Stromal cell of bone marrow (primary cell): ENCODE measurements at regions not wholly inside any gene's neighbourhood (a gene's known extent, or its start where the extent isn't known, plus 50 kb on each side); places are given as distances from the start of the nearest gene placed in this dataset.

Experiments used
- DNase-seq: peaks from one replicate; pipeline ENCODE4 v3.0.0-alpha.2; 2012; ENCODE audit warnings: low read depth

DNA sequence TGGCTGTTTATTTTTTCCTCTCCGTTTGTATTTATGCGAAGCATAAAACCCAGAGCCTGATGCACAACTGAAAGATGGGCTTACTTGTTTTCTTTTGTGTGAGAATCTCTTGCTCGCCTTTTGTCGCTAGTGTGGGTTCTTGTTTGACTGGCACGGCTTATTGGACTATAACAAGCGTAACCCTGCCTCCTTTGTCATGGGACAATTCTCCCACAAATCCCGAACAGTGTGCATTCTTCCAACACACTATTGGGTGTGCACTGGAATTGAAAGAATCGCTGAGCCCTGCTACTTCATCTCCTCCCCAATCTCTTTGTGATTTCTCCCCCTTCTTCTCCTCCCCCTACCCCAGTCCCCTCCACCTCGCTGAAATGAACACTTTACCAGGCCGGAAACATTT, 110.8 kb downstream of the ZIC5 start:
- no peak for DNase-seq

DNA sequence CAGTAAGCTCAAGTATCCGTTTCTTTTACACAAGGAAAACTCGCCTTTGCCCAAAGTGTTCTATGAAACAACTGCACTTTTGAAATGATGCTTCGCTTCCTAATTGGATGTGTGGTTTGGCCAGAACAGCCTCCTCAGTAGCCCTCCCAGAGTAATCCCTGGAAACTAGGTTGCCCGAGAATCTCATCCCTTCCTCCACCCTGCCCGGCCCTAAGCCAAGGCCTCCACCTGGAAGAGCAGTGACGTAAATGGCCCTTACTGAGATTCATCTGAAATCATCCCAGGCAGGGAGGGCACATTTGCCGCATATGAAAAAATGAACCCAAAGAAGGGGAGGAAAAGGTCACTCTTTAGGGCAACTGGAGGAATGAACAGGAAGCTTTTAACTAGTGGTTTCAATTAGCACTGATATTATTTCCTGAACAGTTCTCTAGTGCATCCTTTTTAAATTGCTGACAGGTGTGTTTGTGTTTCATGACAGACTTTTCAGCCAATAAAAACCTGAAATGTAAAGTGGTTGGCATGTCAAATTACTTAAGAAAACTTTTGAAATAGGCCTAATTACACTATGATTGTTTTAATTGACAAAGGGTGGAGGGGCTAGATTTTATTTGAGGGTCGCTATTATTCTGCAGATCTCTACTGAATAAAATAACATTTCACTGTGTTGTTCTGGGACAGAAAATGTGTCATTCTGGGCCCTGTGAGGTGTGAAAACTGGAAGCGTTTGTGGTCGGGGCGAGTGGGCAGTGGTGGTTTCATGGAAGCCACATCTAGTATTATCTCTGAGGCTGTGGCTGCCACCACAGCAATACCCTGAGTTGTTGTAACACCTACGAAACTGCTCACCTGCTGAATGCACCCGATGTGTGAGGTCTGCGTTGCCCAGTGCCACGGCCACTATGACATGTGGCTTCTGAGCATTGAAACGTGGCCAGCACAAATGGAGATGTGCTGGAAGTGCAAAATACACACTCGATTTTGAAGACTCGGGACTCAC, 112.1 kb downstream of the ZIC5 start:
- no peak for DNase-seq

DNA sequence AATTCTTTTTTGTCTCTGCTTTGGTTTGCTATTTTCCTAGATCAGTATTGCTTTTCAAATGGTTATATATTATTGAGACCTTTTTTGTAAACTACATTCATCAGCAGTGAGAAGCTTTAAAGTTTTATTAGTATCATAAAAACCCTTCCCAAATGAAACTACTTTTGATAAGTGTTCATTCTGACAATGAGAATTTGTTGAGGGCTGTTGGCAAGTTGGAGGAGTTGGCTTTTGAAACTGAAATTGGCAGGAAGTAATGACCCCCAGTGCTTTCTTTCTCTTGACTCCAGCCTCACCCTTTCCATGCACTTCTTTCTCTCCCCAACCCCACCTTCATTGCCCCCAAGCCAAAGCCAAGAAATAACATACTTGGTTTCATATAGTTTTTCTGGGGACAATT, 113.8 kb downstream of the ZIC5 start:
- DNase-seq, result no peak

DNA sequence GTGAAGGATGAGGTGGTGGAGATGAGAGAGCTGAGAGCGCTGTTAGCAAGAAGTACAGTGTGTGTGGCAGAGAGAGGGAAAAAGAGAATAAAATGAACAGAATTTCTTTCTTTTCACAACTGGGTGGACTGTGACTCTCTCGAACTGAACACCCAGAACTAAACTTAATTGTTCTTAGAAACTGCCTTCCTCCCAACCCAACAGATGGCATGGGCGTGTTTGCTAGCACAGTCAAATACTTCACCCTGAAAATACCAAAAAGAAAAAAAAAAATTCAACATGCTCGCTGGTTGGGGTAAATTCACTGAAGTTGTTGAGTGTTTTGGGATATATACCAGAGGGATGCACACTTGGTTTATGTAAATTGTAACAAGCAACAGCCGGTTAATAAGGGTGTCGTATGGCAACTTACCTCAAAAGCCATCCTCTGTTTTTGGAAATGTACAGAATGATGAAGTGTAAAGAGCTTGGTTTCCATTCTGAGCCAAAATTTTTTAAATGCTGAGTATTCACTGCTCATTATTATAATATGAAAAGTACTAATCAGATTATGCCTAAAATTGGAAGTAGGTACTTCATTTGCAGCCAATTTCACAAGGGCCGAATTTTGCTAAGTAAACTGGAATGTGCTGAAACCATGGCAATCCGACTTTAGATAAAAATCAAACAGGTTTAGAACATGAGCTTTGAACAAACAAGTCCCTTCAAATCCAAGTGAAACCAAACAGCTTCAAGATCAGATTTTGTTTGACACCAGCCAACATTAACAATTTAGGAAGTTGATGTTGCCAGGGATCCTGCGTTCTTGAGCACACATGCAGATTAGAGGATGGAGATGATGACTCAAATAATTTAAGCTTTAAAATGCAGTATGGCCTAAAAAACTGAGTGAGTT, 115.8 kb downstream of the ZIC5 start:
- no peak for DNase-seq

DNA sequence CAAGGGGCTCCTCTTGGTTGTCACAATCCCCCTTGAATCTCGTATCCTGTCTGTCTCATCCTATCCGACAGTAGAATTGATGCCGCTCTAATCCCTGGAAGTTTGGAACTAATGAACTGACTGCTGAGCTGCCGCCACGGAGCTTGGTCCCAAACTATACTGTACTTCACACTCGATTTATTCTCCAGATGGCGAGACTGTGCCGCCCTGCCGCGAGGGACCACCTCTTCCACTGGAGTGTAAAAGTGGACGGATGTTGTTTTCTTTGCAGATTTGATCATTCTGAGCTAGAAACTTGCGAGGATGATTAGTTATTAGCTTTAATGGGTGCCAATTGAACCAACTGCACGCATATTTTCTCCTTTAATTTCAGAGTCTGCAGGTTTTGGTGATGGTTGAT, 117.2 kb downstream of the ZIC5 start:
- DNase-seq, result no peak

DNA sequence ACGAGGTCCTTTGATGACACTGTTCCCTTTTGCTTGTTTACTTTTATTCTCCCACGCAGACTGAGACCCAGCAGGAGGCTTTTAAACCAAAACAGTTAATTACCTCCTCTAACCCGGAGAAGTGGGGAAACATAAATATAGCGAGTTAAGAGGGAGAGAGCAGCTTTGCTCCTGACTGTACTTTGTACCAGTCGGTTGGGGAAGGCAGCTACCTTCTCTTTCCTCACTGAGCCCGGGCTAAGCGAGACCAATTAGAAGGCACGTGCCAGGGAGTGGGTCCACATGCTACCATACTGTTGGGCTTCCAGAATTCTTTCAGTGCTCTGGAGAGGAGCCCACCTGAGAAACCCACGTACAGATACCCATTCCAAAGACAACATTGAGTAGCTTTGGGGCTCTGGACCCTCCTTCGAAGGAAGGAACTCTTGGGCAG, 124.2 kb downstream of the ZIC5 start:
- DNase-seq, result no peak

DNA sequence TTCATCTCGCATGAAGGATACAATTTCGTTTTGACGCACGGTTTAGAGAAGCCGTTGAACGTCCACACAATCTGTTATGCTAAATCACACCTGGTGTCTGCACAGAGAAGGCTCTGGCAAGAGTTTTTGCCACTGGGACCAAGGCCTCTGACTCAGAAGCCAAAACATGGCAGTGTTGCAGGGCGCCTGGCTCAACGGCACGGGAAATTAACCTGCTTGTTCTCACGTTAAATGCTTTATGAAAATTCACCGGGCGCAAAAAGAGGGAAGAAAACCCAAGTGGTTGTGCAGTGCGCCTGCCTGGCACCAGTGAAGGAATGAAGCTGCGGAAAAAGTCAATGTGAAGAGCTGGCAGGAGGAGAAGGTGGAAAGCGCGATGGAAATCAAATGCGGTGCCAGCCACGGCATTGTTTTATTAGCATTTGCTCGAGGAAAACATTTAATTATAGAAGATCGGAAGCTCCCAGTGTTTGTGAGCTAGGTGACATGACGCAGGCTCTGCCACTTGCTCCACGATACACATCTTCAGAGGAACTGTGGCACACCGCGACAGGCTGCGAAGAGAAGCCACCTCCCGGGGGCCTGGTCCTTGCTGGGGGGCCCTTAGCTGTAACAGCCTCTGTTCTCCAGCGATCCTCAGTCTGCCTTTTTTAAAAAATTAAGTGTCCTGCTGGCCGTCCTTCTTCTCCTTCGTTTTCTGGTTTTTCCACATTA, 126.2 kb downstream of the ZIC5 start:
- DNase-seq, result no peak

DNA sequence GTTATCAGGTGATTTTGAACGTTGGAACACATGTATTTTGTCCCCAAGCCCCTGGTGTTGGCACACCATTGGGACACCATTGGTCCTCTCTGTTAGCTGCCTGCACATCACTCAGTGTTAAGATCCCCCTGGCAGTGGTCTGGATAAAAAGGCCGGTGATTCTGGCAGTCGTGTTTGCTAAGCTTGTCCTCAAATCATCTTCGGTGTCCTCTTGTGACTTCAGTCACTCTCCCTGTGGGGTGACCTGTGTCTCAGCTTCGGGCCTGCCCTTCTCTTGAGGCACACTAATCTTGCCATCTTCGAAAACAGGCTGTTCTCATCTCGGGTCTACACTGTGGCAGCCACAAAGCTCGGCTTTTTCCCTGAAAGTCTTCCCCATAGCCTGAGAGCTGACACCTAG, 127.1 kb downstream of the ZIC5 start:
- DNase-seq, result no peak

DNA sequence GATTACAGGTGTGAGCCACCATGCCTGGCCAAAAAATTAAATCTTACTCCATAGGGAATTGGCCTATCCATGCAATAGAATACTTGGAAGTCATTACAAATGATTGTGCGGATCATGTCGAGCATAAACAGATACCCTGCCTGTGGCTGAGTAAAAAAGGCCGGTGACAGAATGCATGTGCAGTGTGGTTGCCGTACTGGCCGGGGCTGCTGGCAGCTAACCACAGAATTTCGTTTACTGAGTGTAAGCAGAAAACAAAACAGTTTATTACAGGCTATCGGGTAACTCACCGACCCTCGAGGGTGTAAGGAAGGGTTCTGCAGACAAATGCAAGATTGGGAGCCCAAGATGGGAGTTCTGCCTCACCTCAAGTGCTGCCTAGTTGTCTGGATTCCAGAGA, 127.7 kb downstream of the ZIC5 start:
- no peak for DNase-seq

DNA sequence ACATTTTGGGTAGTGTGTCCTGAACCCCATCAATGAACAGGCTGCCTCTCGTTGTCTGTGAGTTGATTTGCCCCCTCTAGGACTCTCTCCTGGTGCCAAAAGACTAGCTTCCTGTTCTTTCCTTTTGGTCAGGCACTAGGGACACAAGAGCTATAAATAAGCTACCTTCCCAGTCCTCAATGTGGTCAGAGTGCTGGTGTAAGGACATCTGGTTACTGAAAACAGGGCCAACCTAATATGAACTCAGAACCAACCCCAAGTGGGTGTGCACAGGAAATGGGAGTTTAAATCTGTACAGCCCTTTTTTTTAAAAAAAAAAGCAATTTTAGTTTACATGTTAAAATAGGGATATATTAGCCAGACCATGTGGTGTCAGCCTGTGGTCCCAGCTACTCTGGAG, 129.2 kb downstream of the ZIC5 start:
- no peak for DNase-seq

DNA sequence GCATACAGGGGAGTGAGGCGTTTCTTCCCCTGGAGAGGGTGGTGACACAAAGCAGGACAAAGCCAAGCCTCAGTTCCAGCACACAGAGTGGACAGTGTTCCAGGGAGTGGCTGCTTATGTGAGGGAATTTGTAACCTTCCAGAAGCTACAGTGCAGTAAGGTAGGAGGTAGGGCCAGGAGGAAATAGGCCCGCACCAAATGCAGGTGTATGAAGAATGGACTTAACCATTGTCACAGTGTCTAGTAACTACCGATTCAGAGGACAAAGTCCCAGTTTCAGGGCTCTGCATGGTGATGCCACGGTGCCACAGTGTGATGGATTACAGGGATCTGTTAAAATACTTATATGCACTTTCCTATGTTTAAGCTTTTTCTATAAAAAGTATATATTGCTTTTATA, 135.3 kb downstream of the ZIC5 start:
- no peak for DNase-seq

DNA sequence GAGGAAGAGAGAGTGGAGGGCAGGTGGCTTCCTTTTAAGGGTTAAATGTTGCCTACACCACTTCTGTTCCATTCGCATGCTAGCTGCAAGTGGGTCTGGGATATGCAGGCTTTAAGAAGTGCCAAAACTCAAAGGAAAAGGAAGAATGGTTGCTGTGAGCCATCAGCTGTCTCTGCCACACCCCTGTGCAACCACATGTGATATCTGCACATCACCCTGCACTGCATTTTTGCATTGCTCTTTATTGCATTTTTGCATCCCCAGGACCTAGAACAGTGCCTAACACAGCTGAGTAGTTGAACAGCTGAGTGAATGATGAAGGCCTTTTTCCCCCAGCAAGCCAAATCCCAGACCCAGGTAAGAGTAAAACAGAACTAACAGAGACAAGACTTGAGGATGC, 136.1 kb downstream of the ZIC5 start:
- DNase-seq, result no peak

DNA sequence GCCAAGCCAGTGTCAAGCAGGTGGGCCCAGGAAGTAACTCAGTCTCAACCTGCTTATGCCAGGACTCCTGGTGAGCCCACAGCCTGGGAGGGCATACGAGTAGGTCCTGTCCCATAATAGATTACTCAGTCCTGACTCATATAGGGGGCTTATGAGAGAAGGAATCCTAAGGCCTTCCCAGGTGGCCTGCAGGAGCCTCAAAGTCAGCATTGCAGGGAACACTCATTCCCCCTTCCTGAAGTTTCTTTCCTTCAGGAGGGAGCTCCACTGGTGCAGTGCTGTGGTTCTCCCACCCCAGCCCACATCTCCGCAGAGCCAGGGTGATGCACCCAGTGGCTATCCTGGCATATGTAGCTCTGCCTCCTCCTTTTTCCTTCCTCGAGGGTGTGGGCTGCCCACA, 137.3 kb downstream of the ZIC5 start:
- DNase-seq, result no peak

DNA sequence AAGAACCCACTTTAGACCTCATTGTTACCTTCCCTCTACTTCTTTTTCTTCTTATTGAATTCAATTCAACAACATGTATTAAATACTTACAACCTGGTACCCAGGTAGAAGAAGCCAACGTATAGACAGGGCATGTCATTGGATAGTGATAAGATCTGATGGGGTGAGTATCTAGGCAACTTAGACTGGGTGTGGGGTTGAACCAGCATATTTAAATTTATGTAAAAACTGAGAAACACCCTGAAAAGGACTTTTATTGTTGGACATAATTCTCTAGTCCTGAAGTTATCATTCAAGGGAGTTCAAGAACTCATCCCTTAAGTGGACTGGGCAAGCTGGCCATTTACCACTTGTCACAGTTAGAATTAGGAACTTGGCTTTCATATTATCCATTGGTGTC, 139.2 kb downstream of the ZIC5 start:
- no peak for DNase-seq

DNA sequence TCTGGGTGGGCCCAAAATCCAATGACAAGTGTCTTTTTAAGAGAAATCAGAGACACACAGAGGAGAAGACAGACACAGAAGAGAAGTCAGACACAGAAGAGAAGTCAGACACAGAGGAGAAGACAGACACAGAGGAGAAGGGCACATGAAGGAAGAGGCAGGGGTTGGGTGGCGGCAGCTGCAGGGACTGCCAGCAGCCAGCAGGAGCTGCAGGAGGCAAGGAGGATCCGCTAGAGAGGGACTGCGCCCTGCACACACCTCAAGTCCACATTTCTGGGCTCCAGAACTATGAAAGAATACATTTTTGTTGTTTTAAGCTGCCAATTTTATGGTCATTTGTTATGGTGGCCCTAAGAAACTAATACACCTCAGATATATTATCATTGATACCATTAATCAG, 140.6 kb downstream of the ZIC5 start:
- DNase-seq, result no peak

DNA sequence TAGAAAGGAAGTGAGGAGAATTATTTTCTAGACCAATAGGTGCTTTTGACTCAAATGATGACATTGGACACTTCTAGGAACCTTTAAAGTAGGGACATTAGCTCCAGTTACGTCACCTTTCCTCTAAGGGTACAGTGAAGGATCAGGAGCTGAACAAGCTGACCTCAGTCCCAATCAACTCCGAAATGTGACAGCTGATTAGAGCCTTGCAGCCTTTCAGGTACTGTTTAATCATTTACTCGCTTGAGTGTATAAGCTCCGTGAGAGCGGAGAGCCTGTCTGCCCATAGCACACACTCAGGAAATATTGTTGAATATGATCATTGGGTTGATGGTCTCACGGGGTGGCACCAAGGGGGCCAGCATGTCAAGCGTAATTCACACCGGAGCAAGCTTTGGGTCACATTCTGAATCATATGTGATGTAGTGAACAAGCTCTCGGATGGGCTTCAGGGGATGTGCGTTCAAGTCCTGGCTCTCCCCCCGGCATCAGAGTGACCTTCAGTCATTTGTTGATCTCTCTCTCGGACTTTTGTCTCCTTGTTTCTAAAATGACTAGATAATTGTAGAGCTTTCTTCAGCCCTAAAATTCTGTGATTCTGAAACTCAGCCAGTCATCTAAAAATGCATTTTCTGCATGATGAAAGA, 141.9 kb downstream of the ZIC5 start:
- no peak for DNase-seq

DNA sequence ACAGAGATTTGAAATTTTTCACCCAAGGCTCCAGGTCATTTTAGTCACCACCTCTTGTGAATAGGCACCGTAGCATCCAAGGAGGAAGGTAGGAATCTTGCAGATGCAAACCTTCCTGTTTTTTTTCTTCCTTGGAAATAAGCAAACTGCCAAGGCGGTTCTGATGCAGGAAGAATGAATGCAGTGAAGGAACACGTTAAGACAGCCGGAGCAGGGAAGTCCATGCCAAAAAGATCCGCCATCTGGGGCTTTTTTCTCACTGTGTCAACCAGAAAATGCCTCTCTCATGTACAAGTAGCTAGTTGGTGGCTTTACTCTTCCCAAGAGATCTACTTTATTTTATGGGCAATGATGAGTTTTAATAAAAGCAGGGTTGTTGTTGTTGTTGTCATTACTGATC, 142.4 kb downstream of the ZIC5 start:
- DNase-seq, result no peak

DNA sequence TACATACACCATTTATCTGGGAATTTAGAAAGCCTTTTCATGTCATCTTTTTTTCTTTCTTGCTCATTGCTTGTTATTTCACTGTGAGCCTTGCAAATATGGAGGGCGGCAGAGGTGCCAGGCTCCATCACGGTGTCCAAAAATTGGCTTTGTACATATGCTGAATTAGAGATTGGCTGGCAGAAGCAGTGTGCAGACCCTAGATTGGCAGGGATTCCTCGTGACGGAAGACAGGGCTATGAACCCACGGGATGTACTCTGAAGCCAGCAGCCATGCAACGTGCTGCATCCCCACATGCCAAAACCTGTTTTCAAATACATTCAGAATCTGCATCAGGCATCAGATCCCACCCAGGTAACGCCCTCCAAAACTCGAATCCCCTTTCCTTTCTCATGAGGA, 142.8 kb downstream of the ZIC5 start:
- no peak for DNase-seq

DNA sequence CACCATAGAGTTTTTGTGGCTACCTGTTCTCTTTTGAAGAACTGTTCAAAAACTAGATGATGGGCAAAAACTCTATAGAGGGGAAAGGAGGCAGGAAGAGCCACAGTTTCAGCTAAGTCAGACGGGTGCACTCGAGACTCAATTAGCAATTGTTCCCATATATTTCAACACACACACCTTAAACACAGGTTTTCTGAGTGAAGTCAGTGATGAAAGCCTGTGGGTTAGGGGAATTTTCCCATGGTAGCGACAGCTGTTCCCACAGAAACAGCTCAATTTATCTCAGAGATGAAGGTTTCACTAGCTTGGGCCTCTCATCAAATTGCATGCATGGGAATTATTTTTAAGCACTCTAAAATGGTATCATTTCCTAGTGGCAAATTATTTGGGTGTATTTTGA, 143.4 kb downstream of the ZIC5 start:
- no peak for DNase-seq

DNA sequence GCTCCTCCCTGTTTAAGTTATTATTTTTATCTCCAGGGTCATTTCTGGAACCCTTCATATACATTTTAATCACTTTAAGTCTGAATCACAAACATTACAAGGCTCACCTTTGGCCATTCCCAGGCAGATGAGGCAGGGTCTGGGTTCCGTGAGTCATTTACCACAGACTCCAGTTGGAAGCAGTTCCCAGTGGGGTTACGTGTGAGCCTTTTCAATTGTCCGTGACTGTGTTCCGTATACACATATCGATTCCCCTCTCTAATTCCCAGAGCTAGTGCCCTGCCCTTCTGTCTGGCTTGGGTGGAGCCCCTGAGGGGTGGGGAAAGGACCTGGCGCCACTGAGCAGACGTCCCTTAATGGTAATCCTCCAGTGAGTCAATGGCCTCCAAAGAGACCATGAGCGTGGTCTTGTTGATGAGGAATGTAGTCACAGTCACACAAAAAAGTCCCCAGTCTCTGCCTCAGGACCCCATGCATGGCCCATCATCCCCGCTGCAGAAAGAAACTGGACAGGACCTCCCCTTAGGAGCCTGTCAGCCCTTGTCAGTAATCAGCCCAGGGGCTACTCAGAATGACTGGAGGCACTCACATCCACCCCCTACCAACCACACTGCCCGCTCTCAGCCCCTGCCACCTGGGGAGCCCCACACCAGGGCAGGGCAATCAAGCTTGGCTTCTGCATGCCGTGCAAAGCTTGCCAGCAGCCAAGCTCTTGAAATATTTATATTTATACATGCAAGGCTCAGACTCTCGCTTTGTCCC, 144.4 kb downstream of the ZIC5 start:
- no peak for DNase-seq

DNA sequence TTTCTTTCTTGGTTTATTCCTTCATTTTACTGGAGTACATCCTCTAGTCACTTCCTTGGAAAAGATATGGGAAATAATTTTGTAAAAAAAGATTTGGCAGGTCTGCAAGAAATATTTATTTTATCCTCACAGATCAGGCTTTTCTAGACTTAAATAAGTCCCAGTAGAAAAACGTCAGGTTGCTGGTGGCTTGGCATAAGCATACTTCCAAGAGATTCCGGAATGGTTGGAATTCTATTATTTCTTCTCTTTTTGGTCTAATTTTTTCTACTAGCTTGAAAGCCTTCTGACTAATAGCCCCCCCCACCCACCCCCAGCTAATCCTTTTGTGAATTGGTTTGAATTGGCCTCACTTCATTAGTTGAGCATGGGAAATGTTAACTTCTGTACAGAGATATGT, 147.6 kb downstream of the ZIC5 start:
- DNase-seq, result no peak
